Loucy (cell line): ENCODE measurements at regions not wholly inside any gene's neighbourhood (a gene's known extent, or its start where the extent isn't known, plus 50 kb on each side); places are given as distances from the start of the nearest gene placed in this dataset.

Source experiments
- CTCF ChIP-seq: fragments of 200-600 bp; sonication (generic); conservative IDR thresholded peaks from 2 replicates; pipeline ENCODE4 v1.5.1; 2014; ENCODE audit warnings: mild to moderate bottlenecking, antibody characterized with exemption, low read length
- EZH2phosphoT487 ChIP-seq: fragments of 200-600 bp; IDR thresholded peaks from 2 replicates; pipeline ENCODE4 v1.6.1; 2018; ENCODE audit warnings: antibody characterized with exemption, mild to moderate bottlenecking, moderate library complexity, borderline replicate concordance

- TF ChIP-seq CTCF, result no peak
- no peak for TF ChIP-seq EZH2phosphoT487
Measured at GRCh38 chr4:38241541-38241940, 281.3 kb downstream of the PTTG2 start.
